ENCODE measurements at regions not wholly inside any gene's neighbourhood (a gene's known extent, or its start where the extent isn't known, plus 50 kb on each side); places are given as distances from the start of the nearest gene placed in this dataset.

- no peak for TF ChIP-seq ARNT (IDR thresholded peaks at IDR 0.05)
- no peak for TF ChIP-seq SUZ12 (IDR thresholded peaks at IDR 0.05)
- no peak for TF ChIP-seq CTBP1 (IDR thresholded peaks at IDR 0.05; ENCODE audit: borderline replicate concordance)
- ChIA-PET CTCF (no interaction called here), POLR2A (no interaction called here)
- no peak for DNase-seq (ENCODE audit: extremely low spot score)
Measured at GRCh38 chr10:2938869-2939268, 128.5 kb upstream of the PFKP start.

- ChIA-PET POLR2A (no interaction called here), CTCF (no interaction called here)
- DNase-seq (ENCODE audit: extremely low spot score) = no peak
- no peak for TF ChIP-seq SP1 (IDR thresholded peaks at IDR 0.05)
- TF ChIP-seq CTBP1 (IDR thresholded peaks at IDR 0.05; ENCODE audit: borderline replicate concordance) = no peak
- no peak for TF ChIP-seq ZNF384 (IDR thresholded peaks at IDR 0.05)
- TF ChIP-seq TARDBP (IDR thresholded peaks at IDR 0.05) = no peak
- TF ChIP-seq SUZ12 (IDR thresholded peaks at IDR 0.05) = no peak
- TF ChIP-seq FOXA1 (IDR thresholded peaks at IDR 0.05) = no peak
- no peak for TF ChIP-seq ELF4 (IDR thresholded peaks at IDR 0.05)
- TF ChIP-seq FOXM1 (IDR thresholded peaks at IDR 0.05; ENCODE audit: borderline replicate concordance) = no peak
- TF ChIP-seq L3MBTL2 (conservative IDR thresholded peaks at IDR 0.05) = no peak
- no peak for TF ChIP-seq ARNT (IDR thresholded peaks at IDR 0.05)
- no peak for TF ChIP-seq HDGF (IDR thresholded peaks at IDR 0.05; ENCODE audit: borderline replicate concordance)
Measured at GRCh38 chr10:2936816-2937215, 130.5 kb upstream of the PFKP start.

- ChIA-PET POLR2A (interaction anchor here (0.6 kb wide), 1 partner anchor 110 kb away, joined by 3 read pairs; no protein-coding TSS in a partner anchor), CTCF (no interaction called here)
- TF ChIP-seq HDGF (IDR thresholded peaks at IDR 0.05; ENCODE audit: borderline replicate concordance) (no peak), FOXA1 (IDR thresholded peaks at IDR 0.05) (no peak), ELF4 (IDR thresholded peaks at IDR 0.05) (no peak), PKNOX1 (IDR thresholded peaks at IDR 0.05) (no peak), LEF1 (IDR thresholded peaks at IDR 0.05; ENCODE audit: borderline replicate concordance) (no peak), CTBP1 (IDR thresholded peaks at IDR 0.05; ENCODE audit: borderline replicate concordance) (no peak), L3MBTL2 (conservative IDR thresholded peaks at IDR 0.05) (no peak), ZNF384 (IDR thresholded peaks at IDR 0.05) (no peak), ARNT (IDR thresholded peaks at IDR 0.05) (no peak)
- DNase-seq (ENCODE audit: extremely low spot score) = no peak
Measured at GRCh38 chr10:2935647-2936386, 131.5 kb upstream of the PFKP start.

GRCh38 chr10:2933924-2934323 is 133.4 kb upstream of the PFKP start:
- DNase-seq (ENCODE audit: extremely low spot score) = no peak
- TF ChIP-seq FOXA1 (IDR thresholded peaks at IDR 0.05) = no peak
- TF ChIP-seq ELF4 (IDR thresholded peaks at IDR 0.05) = no peak
- TF ChIP-seq HDGF (IDR thresholded peaks at IDR 0.05; ENCODE audit: borderline replicate concordance) = no peak
- TF ChIP-seq CTBP1 (IDR thresholded peaks at IDR 0.05; ENCODE audit: borderline replicate concordance) = no peak
- TF ChIP-seq SP1 (IDR thresholded peaks at IDR 0.05) = no peak
- TF ChIP-seq FOXK2 (IDR thresholded peaks at IDR 0.05) = no peak
- no peak for TF ChIP-seq ZNF384 (IDR thresholded peaks at IDR 0.05)
- no peak for TF ChIP-seq LEF1 (IDR thresholded peaks at IDR 0.05; ENCODE audit: borderline replicate concordance)
- TF ChIP-seq NFRKB (IDR thresholded peaks at IDR 0.05) = no peak
- TF ChIP-seq BHLHE40 (IDR thresholded peaks at IDR 0.05; ENCODE audit: borderline replicate concordance) = no peak
- no peak for TF ChIP-seq PKNOX1 (IDR thresholded peaks at IDR 0.05)
- TF ChIP-seq TARDBP (IDR thresholded peaks at IDR 0.05) = no peak
- no peak for TF ChIP-seq FOXM1 (IDR thresholded peaks at IDR 0.05; ENCODE audit: borderline replicate concordance)
- TF ChIP-seq SUZ12 (IDR thresholded peaks at IDR 0.05) = no peak
- TF ChIP-seq L3MBTL2 (conservative IDR thresholded peaks at IDR 0.05) = no peak
- no peak for TF ChIP-seq ARNT (IDR thresholded peaks at IDR 0.05)
- ChIA-PET POLR2A (no interaction called here), CTCF (no interaction called here)

GRCh38 chr10:2933519-2933918 is 133.8 kb upstream of the PFKP start:
- no peak for TF ChIP-seq SP1 (IDR thresholded peaks at IDR 0.05)
- TF ChIP-seq ELF4 (IDR thresholded peaks at IDR 0.05) = no peak
- TF ChIP-seq BHLHE40 (IDR thresholded peaks at IDR 0.05; ENCODE audit: borderline replicate concordance) = no peak
- TF ChIP-seq FOXK2 (IDR thresholded peaks at IDR 0.05) = no peak
- no peak for TF ChIP-seq NFRKB (IDR thresholded peaks at IDR 0.05)
- TF ChIP-seq FOXM1 (IDR thresholded peaks at IDR 0.05; ENCODE audit: borderline replicate concordance) = no peak
- no peak for TF ChIP-seq CTBP1 (IDR thresholded peaks at IDR 0.05; ENCODE audit: borderline replicate concordance)
- TF ChIP-seq FOXA1 (IDR thresholded peaks at IDR 0.05) = no peak
- no peak for TF ChIP-seq HDGF (IDR thresholded peaks at IDR 0.05; ENCODE audit: borderline replicate concordance)
- TF ChIP-seq L3MBTL2 (conservative IDR thresholded peaks at IDR 0.05) = no peak
- no peak for TF ChIP-seq ARNT (IDR thresholded peaks at IDR 0.05)
- TF ChIP-seq PKNOX1 (IDR thresholded peaks at IDR 0.05) = no peak
- TF ChIP-seq TARDBP (IDR thresholded peaks at IDR 0.05) = no peak
- no peak for TF ChIP-seq ZNF384 (IDR thresholded peaks at IDR 0.05)
- no peak for TF ChIP-seq LEF1 (IDR thresholded peaks at IDR 0.05; ENCODE audit: borderline replicate concordance)
- CTCF ChIA-PET = no interaction called here
- DNase-seq (ENCODE audit: extremely low spot score) = no peak
- POLR2A ChIA-PET = no interaction called here

- TF ChIP-seq CTBP1 (IDR thresholded peaks at IDR 0.05; ENCODE audit: borderline replicate concordance) (no peak), SUZ12 (IDR thresholded peaks at IDR 0.05) (no peak), BHLHE40 (IDR thresholded peaks at IDR 0.05; ENCODE audit: borderline replicate concordance) (no peak), TARDBP (IDR thresholded peaks at IDR 0.05) (no peak), FOXM1 (IDR thresholded peaks at IDR 0.05; ENCODE audit: borderline replicate concordance) (no peak), FOXK2 (IDR thresholded peaks at IDR 0.05) (no peak), NFRKB (IDR thresholded peaks at IDR 0.05) (no peak), SP1 (IDR thresholded peaks at IDR 0.05) (no peak), ARNT (IDR thresholded peaks at IDR 0.05) (no peak), ELF4 (IDR thresholded peaks at IDR 0.05) (no peak), ZNF384 (IDR thresholded peaks at IDR 0.05) (no peak)
- ChIA-PET CTCF (no interaction called here), POLR2A (no interaction called here)
- no peak for DNase-seq (ENCODE audit: extremely low spot score)
Measured at GRCh38 chr10:2933071-2933470, 134.3 kb upstream of the PFKP start.
